ENCODE measurements at regions not wholly inside any gene's neighbourhood (a gene's known extent, or its start where the extent isn't known, plus 50 kb on each side); places are given as distances from the start of the nearest gene placed in this dataset.

DNA sequence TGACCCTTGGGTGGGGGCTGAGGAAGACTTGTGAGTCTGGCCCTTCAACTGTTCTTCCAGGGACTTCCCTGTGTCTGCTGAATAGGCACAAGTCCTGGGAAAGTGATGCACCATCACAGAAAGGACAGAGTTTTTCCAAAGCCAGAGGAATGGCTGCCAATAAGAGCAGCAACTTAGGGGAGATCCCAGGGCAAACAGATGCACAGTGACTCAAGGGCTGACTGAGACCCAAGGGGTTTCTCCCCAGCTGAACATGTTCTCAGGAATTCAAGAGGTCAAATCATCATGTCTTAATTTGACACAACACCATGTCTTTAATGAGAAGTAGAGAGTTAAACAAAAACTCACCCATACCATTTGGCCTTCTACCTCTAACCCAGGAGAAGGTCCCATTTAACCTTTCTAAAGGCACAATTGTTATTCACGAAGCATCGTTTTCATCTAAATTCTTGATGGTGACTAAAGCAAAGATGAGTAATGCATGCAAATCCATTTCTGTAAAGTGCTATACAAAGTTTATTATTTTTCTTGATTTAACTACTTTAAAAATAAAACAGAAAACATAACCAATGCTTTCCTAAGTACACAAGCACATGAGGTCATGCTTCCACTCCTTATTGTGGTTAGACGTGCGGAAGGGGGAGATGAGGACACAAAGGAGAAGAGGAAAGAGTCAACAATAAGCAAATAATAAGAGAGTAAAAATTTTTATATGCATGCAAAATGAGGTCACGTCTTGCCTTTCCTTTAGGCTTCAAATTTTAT is 324.1 kb downstream of the PLK2 start:
- Mint-ChIP-seq H3K36me3 (no peaks in the 10 kb centered on the region), H3K9me3 (no peaks in the 10 kb centered on the region), H3K27ac (no peak overlapping the region), H3K4me3 (no peak overlapping the region), H3K27me3 (ENCODE audit: insufficient read depth, low read depth) (no peaks in the 10 kb centered on the region), H3K4me1 (peaks cover 5% of the 10 kb centered on the region)
- Histone ChIP-seq H3K9me3 (ENCODE audit: low read depth) (no peaks in the 10 kb centered on the region), H3K9ac (no peak overlapping the region), H4K20me1 (ENCODE audit: low read depth) (no peaks in the 10 kb centered on the region), H3K27me3 (no peaks in the 10 kb centered on the region), H3K4me3 (no peak overlapping the region), H2AFZ (replicated peaks) (no peak overlapping the region), H3K4me2 (no peak overlapping the region), H3K79me2 (ENCODE audit: low read depth) (no peaks in the 10 kb centered on the region), H3K4me1 (no peaks in the 10 kb centered on the region), H3K27ac (no peak overlapping the region), H3K36me3 (no peaks in the 10 kb centered on the region), H3F3A (ENCODE audit: low read depth) (no peaks in the 10 kb centered on the region)
- TF ChIP-seq, protein P1, sequence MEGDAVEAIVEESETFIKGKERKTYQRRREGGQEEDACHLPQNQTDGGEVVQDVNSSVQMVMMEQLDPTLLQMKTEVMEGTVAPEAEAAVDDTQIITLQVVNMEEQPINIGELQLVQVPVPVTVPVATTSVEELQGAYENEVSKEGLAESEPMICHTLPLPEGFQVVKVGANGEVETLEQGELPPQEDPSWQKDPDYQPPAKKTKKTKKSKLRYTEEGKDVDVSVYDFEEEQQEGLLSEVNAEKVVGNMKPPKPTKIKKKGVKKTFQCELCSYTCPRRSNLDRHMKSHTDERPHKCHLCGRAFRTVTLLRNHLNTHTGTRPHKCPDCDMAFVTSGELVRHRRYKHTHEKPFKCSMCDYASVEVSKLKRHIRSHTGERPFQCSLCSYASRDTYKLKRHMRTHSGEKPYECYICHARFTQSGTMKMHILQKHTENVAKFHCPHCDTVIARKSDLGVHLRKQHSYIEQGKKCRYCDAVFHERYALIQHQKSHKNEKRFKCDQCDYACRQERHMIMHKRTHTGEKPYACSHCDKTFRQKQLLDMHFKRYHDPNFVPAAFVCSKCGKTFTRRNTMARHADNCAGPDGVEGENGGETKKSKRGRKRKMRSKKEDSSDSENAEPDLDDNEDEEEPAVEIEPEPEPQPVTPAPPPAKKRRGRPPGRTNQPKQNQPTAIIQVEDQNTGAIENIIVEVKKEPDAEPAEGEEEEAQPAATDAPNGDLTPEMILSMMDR (IDR thresholded peaks at IDR 0.05) = no peak
- TF ChIP-seq EZH2phosphoT487 (IDR thresholded peaks at IDR 0.05) (no peak), EZH2 (IDR thresholded peaks at IDR 0.05) (no peak)
- DNase-seq (ENCODE audit: low spot score) = no peak

DNA sequence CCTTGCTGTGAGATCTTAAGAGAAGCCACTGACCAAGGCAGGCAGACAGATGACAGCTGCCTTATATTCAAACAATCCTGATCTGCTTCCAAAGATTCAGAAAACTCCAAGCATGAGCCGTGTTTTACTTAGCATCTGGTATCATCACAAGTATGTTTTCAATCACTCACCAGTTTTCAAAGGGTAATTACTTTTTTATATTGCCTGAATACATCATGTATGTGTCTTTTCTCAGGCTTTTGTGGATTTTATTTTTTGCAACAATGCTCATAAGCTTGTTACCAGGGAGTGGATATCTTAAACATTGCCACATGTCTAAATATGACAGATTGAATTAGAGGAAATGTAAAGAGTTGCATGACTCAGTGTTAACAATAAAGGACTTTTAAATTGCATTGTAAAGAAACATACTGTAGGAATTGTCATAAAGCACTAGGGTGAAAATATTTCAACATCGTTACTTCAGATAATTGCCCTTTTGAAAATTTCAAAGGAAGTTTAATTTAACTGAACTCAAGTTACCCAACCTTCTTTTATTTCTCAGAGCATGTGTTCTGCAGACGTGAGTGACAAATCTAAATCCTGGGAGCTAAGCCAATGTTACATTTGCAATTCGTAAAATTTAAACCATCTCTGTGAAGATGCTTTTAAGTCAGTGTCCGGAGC is 326.1 kb downstream of the PLK2 start:
- no peaks in the 10 kb centered on the region for H3K9me3 ChIP-seq (ENCODE audit: low read depth)
- no peak overlapping the region for H3K4me3 Mint-ChIP-seq
- H3K4me2 ChIP-seq = no peak overlapping the region
- no peaks in the 10 kb centered on the region for H3K79me2 ChIP-seq (ENCODE audit: low read depth)
- H3K27me3 ChIP-seq = no peaks in the 10 kb centered on the region
- no peaks in the 10 kb centered on the region for H3F3A ChIP-seq (ENCODE audit: low read depth)
- H3K36me3 ChIP-seq = no peaks in the 10 kb centered on the region
- peaks cover 5% of the 10 kb centered on the region for H3K4me1 Mint-ChIP-seq
- H4K20me1 ChIP-seq (ENCODE audit: low read depth) = no peaks in the 10 kb centered on the region
- no peak overlapping the region for H3K4me3 ChIP-seq
- TF ChIP-seq EZH2 (IDR thresholded peaks at IDR 0.05) = no peak
- no peak overlapping the region for H3K9ac ChIP-seq
- H3K9me3 Mint-ChIP-seq = no peaks in the 10 kb centered on the region
- no peak overlapping the region for H3K27ac Mint-ChIP-seq
- no peak overlapping the region for H3K27ac ChIP-seq
- H3K4me1 ChIP-seq = no peaks in the 10 kb centered on the region
- H3K27me3 Mint-ChIP-seq (ENCODE audit: insufficient read depth, low read depth) = no peaks in the 10 kb centered on the region
- no peaks in the 10 kb centered on the region for H3K36me3 Mint-ChIP-seq
- DNase-seq (ENCODE audit: low spot score) = no peak
- no peak overlapping the region for H2AFZ ChIP-seq (replicated peaks)

DNA sequence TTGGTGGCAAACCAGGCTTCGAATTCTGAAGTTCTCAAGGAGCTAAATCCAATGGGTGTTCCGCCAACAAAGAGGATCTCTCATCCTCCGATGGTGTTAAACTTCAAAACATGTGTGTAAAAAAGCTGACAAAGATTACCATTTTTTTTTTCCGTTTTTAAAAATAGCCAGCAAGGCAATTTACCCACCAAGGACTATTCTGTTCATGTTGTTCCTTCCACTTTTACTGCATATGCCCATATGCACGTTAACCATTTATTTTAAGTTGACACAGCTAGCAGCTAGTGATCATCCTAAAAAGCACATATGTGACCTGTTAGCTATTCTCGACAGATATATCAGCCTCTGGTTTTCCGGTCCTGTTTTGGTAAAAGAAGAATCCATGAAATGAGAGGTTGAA is 326.7 kb downstream of the PLK2 start:
- Histone ChIP-seq H3K9ac (no peak overlapping the region), H3F3A (ENCODE audit: low read depth) (no peaks in the 10 kb centered on the region), H3K79me2 (ENCODE audit: low read depth) (no peaks in the 10 kb centered on the region), H3K27me3 (no peaks in the 10 kb centered on the region), H4K20me1 (ENCODE audit: low read depth) (no peaks in the 10 kb centered on the region), H3K4me1 (no peaks in the 10 kb centered on the region), H3K36me3 (no peaks in the 10 kb centered on the region), H3K4me2 (no peak overlapping the region), H3K9me3 (ENCODE audit: low read depth) (no peaks in the 10 kb centered on the region), H3K27ac (no peak overlapping the region), H2AFZ (replicated peaks) (no peak overlapping the region), H3K4me3 (no peak overlapping the region)
- TF ChIP-seq EZH2 (IDR thresholded peaks at IDR 0.05) = no peak
- no peak for TF ChIP-seq EZH2phosphoT487 (IDR thresholded peaks at IDR 0.05)
- TF ChIP-seq, protein P1 (IDR thresholded peaks at IDR 0.05) = no peak
- H3K36me3 Mint-ChIP-seq = no peaks in the 10 kb centered on the region
- H3K9me3 Mint-ChIP-seq = no peaks in the 10 kb centered on the region
- H3K27ac Mint-ChIP-seq = no peak overlapping the region
- no peak overlapping the region for H3K4me3 Mint-ChIP-seq
- peaks cover 5% of the 10 kb centered on the region for H3K4me1 Mint-ChIP-seq
- no peak for DNase-seq (ENCODE audit: low spot score)
- H3K27me3 Mint-ChIP-seq (ENCODE audit: insufficient read depth, low read depth) = no peaks in the 10 kb centered on the region
